Neutrophil (primary cell): ENCODE measurements at regions not wholly inside any gene's neighbourhood (a gene's known extent, or its start where the extent isn't known, plus 50 kb on each side); places are given as distances from the start of the nearest gene placed in this dataset.

Source experiments
- H3K27ac ChIP-seq: fragments of 200-600 bp; sonication (generic); 2 replicates; pipeline ENCODE4 v1.5.1; 2016; ENCODE audit warnings: mild to moderate bottlenecking, moderate library complexity
- H3K27me3 ChIP-seq: fragments of 200-600 bp; sonication (generic); 2 replicates; pipeline ENCODE4 v1.6.0; 2016; ENCODE audit warnings: mild to moderate bottlenecking
- H3K36me3 ChIP-seq: fragments of 200-600 bp; sonication (generic); 2 replicates; pipeline ENCODE4 v1.5.1; 2017
- H3K4me1 ChIP-seq, 2 experiments: fragments of 200-600 bp in 1 of 2; sonication (generic) in 1 of 2; 1 replicate in 1 of 2; 2 replicates in 1 of 2; pipeline versions ENCODE4 v1.5.1 to v1.6.1; 2013 to 2016; ENCODE audit warnings: low read depth in 1 of 2, low read length in 1 of 2, mild to moderate bottlenecking in 1 of 2, moderate library complexity in 1 of 2; ENCODE audit not compliant: control insufficient read depth in 1 of 2, insufficient read depth in 1 of 2
- H3K4me3 ChIP-seq, 2 experiments: fragments of 200-600 bp in 1 of 2; sonication (generic) in 1 of 2; 1 replicate in 1 of 2; 2 replicates in 1 of 2; pipeline ENCODE4 v1.5.1; 2013 to 2016; ENCODE audit warnings: low read depth in 1 of 2, low read length in 1 of 2, mild to moderate bottlenecking in 1 of 2, moderate library complexity in 1 of 2
- H3K9me3 ChIP-seq: fragments of 200-600 bp; sonication (generic); 2 replicates; pipeline ENCODE4 v1.5.1; 2016
- TF ChIP-seq, protein P1 (sequence below): fragments of 200-600 bp; sonication (generic); IDR thresholded peaks from 2 replicates; pipeline ENCODE4 v1.5.1; 2016; ENCODE audit warnings: antibody characterized with exemption

DNA sequence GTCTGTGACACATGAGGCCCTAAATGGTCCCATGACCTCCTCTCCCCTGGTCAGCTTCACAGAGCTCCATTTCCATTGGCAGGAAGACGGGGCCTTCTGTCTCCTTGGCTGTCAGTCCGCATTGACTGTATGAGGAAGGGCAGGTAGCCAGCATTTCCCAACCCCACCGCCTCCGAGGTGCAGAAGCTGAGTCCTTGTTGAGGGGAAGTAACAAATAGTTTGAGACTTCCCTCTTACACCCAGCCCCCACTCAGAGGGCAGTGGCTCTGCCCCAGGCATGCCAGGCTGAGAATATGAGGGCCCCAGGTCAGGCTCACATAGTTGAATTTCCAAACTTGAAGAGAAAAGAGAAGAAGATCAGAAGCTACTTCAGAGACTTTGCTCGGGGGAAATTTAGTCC, 611.1 kb downstream of the BRD1 start:
- TF ChIP-seq, protein P1, sequence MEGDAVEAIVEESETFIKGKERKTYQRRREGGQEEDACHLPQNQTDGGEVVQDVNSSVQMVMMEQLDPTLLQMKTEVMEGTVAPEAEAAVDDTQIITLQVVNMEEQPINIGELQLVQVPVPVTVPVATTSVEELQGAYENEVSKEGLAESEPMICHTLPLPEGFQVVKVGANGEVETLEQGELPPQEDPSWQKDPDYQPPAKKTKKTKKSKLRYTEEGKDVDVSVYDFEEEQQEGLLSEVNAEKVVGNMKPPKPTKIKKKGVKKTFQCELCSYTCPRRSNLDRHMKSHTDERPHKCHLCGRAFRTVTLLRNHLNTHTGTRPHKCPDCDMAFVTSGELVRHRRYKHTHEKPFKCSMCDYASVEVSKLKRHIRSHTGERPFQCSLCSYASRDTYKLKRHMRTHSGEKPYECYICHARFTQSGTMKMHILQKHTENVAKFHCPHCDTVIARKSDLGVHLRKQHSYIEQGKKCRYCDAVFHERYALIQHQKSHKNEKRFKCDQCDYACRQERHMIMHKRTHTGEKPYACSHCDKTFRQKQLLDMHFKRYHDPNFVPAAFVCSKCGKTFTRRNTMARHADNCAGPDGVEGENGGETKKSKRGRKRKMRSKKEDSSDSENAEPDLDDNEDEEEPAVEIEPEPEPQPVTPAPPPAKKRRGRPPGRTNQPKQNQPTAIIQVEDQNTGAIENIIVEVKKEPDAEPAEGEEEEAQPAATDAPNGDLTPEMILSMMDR: no peak
- Histone ChIP-seq H3K9me3 (no peaks in the 10 kb centered on the region), H3K27ac (no peak overlapping the region), H3K36me3 (no peaks in the 10 kb centered on the region), H3K4me3 (no peak overlapping the region), H3K27me3 (no peaks in the 10 kb centered on the region), H3K4me1 (no peaks in the 10 kb centered on the region)

DNA sequence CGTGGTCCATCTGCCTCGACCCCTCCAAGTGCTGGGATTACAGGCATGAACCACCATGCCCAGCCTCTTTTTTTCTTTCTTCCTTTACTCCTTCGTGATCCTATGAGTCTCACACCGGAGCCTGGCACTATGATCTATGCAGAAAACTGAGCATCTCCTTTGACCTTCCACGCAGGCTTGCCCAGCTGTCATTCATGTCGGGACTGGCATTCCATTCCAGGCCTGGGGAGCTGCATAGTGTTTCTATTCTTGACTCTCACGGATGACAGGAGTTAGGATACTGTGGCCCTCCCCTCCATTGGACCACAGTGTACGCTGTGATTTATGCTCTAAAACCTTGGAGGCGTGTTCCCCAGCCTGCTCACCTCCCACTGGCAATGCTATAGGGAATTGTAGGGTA, 611.8 kb downstream of the BRD1 start:
- no peaks in the 10 kb centered on the region for H3K36me3 ChIP-seq
- no peaks in the 10 kb centered on the region for H3K9me3 ChIP-seq
- no peak overlapping the region for H3K4me3 ChIP-seq
- no peaks in the 10 kb centered on the region for H3K4me1 ChIP-seq
- TF ChIP-seq, protein P1: no peak
- H3K27me3 ChIP-seq: no peaks in the 10 kb centered on the region
- H3K27ac ChIP-seq: no peak overlapping the region

DNA sequence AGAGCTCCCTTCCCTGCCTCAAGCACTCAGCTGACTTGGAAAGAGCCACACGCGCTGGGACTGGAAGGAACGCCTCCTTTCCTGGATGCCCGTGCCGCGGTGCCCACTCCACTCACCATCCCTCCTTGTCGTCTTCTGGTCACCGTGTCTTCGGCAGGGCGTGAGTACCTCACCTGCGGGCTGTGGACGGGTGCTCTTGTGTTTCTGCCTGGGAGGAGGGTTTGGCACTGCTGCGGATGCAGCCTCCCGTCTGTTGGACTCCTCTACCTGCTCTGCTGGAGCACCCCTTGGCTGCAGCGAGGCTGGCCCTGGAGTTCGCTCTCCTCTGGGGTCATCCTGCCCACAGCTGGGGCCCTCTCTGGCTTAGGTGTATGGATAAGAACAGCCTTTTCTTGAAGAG, 612.7 kb downstream of the BRD1 start:
- no peak overlapping the region for H3K4me3 ChIP-seq
- H3K27me3 ChIP-seq: no peaks in the 10 kb centered on the region
- no peaks in the 10 kb centered on the region for H3K36me3 ChIP-seq
- no peaks in the 10 kb centered on the region for H3K4me1 ChIP-seq
- H3K27ac ChIP-seq: no peak overlapping the region
- TF ChIP-seq, protein P1: no peak
- no peaks in the 10 kb centered on the region for H3K9me3 ChIP-seq

DNA sequence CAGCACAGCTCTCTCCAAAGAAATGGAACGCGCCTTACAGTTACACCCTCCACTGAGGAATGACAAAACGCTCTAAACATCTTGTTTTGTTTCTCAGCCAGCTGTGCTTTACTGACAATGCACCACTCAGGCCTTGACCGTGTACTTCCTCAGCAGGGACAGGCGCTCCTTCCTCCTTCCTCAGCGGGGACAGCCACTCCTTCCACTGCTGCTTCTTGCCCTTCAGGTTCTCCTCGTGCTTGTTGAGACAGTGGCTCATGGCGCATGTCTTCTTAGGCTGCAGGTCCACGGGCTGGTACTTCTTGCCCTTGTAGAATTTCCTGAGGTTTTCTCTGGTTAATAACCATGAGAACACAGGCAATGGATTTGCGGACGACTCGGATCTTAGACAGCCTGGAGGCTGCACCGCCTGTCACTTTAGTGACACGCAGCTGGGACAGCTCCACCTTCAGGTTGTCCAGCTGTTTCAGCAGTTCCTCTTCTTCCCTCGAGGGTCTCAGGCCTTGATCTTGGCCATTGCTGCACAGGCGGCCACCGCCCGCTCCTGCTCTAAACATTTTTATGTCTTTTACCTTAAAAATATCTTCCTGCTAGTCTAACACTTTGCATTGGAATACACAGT, 613.8 kb downstream of the BRD1 start:
- Histone ChIP-seq H3K27me3 (no peaks in the 10 kb centered on the region), H3K27ac (no peak overlapping the region), H3K4me1 (no peaks in the 10 kb centered on the region), H3K9me3 (no peaks in the 10 kb centered on the region), H3K36me3 (no peaks in the 10 kb centered on the region), H3K4me3 (no peak overlapping the region)
- TF ChIP-seq, protein P1: no peak

DNA sequence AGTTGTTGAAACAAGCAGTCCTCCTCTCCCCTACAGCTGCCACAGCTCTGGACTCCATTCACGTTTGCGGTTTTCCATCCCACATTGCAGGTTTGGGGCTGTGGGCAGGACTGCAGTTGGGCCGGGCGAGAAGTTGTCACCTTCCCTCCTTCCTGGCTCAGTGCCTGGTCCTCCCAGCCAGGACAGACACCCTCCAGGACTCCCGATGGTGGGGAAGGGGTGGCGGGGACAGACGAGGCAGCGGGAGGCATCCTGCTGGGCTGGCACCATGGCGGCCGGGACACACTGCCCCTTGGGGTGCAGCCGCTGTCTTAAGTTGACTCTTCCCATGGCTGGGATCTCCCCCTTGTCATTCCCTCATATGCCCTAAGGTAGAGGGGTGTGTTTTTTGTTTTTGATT, 615.2 kb downstream of the BRD1 start:
- no peaks in the 10 kb centered on the region for H3K27me3 ChIP-seq
- no peaks in the 10 kb centered on the region for H3K4me1 ChIP-seq
- no peak overlapping the region for H3K4me3 ChIP-seq
- H3K36me3 ChIP-seq: no peaks in the 10 kb centered on the region
- no peak overlapping the region for H3K27ac ChIP-seq
- no peaks in the 10 kb centered on the region for H3K9me3 ChIP-seq
- TF ChIP-seq, protein P1: no peak

DNA sequence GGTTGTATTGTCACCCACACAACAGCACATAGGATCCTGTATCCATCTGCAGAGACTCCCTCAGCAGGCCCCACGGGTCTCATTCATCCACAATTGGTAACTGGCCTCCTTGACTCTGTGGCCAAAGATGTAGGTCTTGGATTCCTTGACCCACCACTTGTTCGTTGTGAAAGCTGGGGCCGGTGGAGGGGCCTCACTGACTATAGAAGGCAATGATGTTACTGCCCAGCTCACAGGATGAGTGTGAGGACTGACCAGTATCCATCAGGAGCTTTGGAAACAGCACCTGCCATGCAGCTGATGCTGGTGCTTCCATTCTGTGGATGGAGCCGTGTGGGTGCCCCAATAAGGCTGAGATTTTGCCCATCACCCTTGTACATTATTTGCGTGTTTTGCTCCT, 615.7 kb downstream of the BRD1 start:
- H3K27me3 ChIP-seq: no peaks in the 10 kb centered on the region
- H3K27ac ChIP-seq: no peak overlapping the region
- TF ChIP-seq, protein P1: no peak
- no peaks in the 10 kb centered on the region for H3K9me3 ChIP-seq
- no peaks in the 10 kb centered on the region for H3K36me3 ChIP-seq
- no peaks in the 10 kb centered on the region for H3K4me1 ChIP-seq
- H3K4me3 ChIP-seq: no peak overlapping the region
